ENCODE measurements at regions not wholly inside any gene's neighbourhood (a gene's known extent, or its start where the extent isn't known, plus 50 kb on each side); places are given as distances from the start of the nearest gene placed in this dataset.

DNA sequence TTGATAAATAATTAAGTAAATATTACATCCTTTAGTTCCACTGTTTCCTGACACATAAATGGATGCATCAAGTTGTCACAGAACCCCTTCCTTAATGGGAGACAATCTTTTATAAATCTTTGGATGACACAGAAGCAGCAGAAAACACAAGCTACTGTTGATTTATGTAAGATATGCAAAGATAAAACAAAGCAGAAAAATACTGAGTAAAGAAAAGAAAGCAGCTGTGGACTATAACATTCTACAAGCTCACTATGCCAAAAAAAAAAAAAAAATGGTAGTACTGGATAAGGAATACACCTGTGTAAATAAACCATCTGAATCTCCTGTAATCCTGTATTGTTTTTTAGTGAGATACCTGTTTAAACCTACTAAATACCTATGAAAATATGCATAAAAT is 92.0 kb upstream of the FAM180A start:
- no peak for TF ChIP-seq TCF12 (IDR thresholded peaks at IDR 0.05; ENCODE audit: low read depth)
- TF ChIP-seq YY1 (IDR thresholded peaks at IDR 0.05; ENCODE audit: low read depth): no peak
- no peak for TF ChIP-seq RAD21 (IDR thresholded peaks at IDR 0.05; ENCODE audit: low read depth)
- TF ChIP-seq, protein P1, sequence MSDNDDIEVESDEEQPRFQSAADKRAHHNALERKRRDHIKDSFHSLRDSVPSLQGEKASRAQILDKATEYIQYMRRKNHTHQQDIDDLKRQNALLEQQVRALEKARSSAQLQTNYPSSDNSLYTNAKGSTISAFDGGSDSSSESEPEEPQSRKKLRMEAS (IDR thresholded peaks at IDR 0.05): no peak
- TF ChIP-seq, protein P2, sequence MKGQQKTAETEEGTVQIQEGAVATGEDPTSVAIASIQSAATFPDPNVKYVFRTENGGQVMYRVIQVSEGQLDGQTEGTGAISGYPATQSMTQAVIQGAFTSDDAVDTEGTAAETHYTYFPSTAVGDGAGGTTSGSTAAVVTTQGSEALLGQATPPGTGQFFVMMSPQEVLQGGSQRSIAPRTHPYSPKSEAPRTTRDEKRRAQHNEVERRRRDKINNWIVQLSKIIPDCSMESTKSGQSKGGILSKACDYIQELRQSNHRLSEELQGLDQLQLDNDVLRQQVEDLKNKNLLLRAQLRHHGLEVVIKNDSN (IDR thresholded peaks at IDR 0.05): no peak

DNA sequence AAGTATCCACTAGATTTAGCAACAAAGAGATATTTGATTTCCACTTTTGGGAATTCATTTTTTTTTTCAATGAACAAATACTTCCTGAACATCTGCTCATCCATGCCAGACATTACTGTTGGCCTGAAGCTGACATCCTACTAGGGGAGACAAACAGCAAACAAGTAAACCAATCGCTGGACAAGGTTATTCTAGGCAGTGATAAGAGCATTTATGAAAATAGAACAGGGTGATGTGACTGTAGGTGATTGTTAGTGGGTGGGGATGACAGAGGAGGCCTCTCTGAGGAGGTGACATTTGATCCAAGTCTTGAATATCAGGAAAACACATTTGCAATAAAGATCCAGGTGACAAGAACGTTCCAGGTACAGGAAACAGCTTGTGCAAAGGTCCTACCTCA is 89.1 kb upstream of the FAM180A start:
- TF ChIP-seq YY1 (IDR thresholded peaks at IDR 0.05; ENCODE audit: low read depth) (no peak), EGR1 (IDR thresholded peaks at IDR 0.05) (no peak), EP300 (IDR thresholded peaks at IDR 0.05; ENCODE audit: borderline replicate concordance) (no peak), FOXM1 (IDR thresholded peaks at IDR 0.05; ENCODE audit: borderline replicate concordance, low read depth) (no peak), TAF1 (IDR thresholded peaks at IDR 0.05; ENCODE audit: low read depth) (no peak), CEBPB (IDR thresholded peaks at IDR 0.05) (no peak), TEAD4 (IDR thresholded peaks at IDR 0.05) (no peak), ZBTB7A (IDR thresholded peaks at IDR 0.05; ENCODE audit: low read depth) (no peak), NFIC (IDR thresholded peaks at IDR 0.05) (no peak)
- TF ChIP-seq, protein P1 (IDR thresholded peaks at IDR 0.05): no peak
- TF ChIP-seq, protein P3, sequence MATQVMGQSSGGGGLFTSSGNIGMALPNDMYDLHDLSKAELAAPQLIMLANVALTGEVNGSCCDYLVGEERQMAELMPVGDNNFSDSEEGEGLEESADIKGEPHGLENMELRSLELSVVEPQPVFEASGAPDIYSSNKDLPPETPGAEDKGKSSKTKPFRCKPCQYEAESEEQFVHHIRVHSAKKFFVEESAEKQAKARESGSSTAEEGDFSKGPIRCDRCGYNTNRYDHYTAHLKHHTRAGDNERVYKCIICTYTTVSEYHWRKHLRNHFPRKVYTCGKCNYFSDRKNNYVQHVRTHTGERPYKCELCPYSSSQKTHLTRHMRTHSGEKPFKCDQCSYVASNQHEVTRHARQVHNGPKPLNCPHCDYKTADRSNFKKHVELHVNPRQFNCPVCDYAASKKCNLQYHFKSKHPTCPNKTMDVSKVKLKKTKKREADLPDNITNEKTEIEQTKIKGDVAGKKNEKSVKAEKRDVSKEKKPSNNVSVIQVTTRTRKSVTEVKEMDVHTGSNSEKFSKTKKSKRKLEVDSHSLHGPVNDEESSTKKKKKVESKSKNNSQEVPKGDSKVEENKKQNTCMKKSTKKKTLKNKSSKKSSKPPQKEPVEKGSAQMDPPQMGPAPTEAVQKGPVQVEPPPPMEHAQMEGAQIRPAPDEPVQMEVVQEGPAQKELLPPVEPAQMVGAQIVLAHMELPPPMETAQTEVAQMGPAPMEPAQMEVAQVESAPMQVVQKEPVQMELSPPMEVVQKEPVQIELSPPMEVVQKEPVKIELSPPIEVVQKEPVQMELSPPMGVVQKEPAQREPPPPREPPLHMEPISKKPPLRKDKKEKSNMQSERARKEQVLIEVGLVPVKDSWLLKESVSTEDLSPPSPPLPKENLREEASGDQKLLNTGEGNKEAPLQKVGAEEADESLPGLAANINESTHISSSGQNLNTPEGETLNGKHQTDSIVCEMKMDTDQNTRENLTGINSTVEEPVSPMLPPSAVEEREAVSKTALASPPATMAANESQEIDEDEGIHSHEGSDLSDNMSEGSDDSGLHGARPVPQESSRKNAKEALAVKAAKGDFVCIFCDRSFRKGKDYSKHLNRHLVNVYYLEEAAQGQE (IDR thresholded peaks at IDR 0.05; ENCODE audit: low read depth): no peak

DNA sequence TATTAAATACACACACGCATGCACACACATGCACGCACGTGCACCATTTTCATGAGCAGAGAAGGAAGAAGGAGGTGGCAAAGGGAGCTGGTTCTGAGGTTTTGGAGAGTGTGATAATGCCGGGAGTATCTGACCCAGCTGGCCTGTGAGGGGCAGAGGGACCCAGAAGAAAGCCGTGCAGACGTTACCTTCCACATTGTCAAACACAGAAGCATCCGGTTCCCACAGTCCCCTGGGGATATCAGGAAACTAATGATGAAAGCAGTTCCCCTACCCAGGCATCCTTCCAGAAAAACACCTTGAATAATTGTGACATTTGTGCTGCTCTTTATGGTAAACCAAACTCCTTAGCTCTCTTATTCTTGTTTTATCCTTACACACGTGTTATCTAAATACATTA is 85.7 kb upstream of the FAM180A start:
- TF ChIP-seq ZBTB7A (IDR thresholded peaks at IDR 0.05; ENCODE audit: low read depth) (no peak), RAD21 (IDR thresholded peaks at IDR 0.05; ENCODE audit: low read depth) (no peak)

DNA sequence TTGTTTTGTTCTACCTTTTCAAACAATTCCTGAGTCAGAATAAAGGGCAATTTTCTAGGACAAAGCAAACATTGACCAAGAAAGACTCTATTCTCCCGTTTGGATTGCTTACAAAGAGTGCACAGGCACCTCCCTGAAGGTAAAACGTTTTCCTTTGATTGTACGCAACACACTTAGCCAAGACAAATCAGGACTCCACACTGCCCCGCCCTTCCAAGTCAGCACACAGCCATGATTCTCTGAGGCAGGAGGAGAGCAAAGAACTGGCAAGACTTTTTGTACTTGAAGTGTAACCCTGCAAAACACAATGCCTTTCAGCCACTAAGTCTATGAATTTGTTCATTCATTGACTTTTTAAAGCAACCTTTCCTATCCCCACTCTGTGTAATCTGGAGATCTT is 85.0 kb upstream of the FAM180A start:
- TF ChIP-seq FOXM1 (IDR thresholded peaks at IDR 0.05; ENCODE audit: borderline replicate concordance, low read depth) (no peak), TEAD4 (IDR thresholded peaks at IDR 0.05) (no peak), TAF1 (IDR thresholded peaks at IDR 0.05; ENCODE audit: low read depth) (no peak), RAD21 (IDR thresholded peaks at IDR 0.05; ENCODE audit: low read depth) (no peak), YY1 (IDR thresholded peaks at IDR 0.05; ENCODE audit: low read depth) (no peak), CEBPB (IDR thresholded peaks at IDR 0.05) (no peak)
- TF ChIP-seq, protein P3 (IDR thresholded peaks at IDR 0.05; ENCODE audit: low read depth): no peak

DNA sequence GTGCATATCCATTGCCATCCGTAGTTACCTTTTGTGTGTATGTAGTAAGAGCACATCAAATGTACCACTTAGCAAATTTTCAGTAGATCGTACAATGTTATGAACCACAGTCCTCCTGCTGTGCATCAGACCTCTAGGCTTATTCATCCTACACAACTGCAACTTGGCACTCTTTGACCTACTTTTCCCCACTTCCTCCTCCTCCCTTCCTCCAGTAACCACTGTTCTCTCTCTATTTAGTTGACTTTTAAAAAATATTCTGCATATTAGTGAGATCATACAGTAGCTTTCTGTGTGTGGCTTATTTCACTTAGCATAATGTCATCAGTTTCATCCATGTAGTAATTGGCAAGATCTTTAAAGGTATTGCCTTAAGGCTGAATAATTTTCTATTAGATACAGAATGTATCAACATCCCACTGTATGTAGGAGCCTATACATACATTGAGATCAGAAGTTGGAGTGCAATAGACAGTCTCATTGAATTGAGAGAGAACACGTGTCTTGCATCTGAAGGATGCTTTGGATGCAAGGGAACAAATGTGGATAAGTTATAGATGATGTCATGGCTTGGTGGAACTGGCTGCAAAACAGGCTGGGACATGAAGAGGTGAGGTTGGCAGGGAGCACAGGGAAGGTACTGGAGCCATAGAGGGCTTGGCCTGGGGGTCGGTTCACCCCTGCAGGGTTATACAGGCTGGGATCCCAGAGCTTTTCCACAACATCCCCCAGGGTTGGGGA is 83.0 kb upstream of the FAM180A start:
- TF ChIP-seq EP300 (IDR thresholded peaks at IDR 0.05; ENCODE audit: borderline replicate concordance) (no peak), YY1 (IDR thresholded peaks at IDR 0.05; ENCODE audit: low read depth) (no peak)
- TF ChIP-seq, protein P1 (IDR thresholded peaks at IDR 0.05): no peak

DNA sequence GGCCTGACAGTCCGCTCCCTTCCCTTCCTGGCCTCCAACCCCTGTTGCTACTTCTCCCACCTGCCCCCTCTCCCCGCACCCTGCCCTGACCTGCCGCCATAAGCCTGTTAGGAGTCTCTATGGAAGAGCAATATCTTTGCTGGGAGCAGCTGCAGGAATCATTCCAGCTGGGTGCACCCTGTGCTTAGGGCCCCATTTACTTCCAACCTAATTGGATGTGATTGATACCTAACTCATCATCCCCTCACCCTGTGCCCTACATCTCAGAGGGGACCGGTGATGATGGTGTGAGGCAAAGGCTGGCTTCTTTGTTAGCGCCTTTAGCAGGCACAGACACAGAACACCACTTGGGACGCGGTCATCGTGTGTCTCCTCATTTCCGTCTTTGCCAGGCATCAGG is 80.0 kb upstream of the FAM180A start:
- TF ChIP-seq, protein P2 (IDR thresholded peaks at IDR 0.05): no peak
- TF ChIP-seq, protein P1 (IDR thresholded peaks at IDR 0.05): no peak

DNA sequence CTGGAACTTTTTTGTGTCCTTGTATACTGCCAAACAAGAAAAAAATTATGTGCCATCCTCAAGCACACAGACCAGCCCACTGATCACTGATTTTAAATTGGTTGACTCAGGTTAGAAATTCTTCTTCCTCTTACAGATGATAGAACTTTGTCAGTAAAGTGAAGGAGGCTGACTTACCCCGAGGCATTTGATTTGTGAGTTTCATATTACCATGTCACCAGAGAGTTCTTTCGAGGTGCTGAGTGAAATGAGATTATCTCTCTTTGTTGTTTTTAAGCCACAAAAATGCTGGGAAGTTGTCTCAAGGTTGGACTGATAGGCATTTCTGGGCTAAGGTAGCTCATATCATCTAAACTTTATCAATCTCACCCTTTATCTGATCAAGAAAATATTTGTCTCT is 78.8 kb upstream of the FAM180A start:
- TF ChIP-seq RAD21 (IDR thresholded peaks at IDR 0.05; ENCODE audit: low read depth): no peak
